ENCODE measurements at regions not wholly inside any gene's neighbourhood (a gene's known extent, or its start where the extent isn't known, plus 50 kb on each side); places are given as distances from the start of the nearest gene placed in this dataset.

DNA sequence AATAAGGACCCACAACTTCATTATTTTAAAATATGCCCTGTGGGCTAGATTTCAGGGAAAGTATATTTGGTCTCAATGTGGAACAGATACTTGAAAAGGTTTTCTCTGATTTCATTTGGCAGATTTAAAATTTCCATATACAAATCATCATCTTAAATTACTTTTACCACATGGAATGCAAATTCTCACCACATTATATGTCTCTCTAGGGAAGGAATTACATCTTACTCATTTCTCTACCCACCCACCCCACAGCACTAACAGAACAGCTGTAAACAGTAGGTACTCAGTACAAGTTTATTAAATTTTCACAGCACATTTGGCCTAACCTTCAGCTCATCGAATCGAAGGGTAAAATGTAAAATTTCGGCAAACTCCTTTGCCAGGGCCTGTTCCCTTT is 104.0 kb downstream of the CYRIA start:
- no peak overlapping the region for H2AFZ ChIP-seq (ENCODE audit: low read length)
- no peak overlapping the region for H2BK20ac ChIP-seq (ENCODE audit: low read depth, low read length, poor library complexity, severe bottlenecking)
- H3K9me3 Mint-ChIP-seq: no peaks in the 10 kb centered on the region
- no peak for DNase-seq
- no peak overlapping the region for H2BK5ac ChIP-seq (ENCODE audit: insufficient read length, low read length)
- no peaks in the 10 kb centered on the region for H3K79me1 ChIP-seq (ENCODE audit: insufficient read depth, low read depth, low read length, poor library complexity, severe bottlenecking)
- no peaks in the 10 kb centered on the region for H3K27me3 ChIP-seq (ENCODE audit: insufficient read depth, low read length)
- no peak overlapping the region for H4K5ac ChIP-seq (ENCODE audit: insufficient read length, low read depth, low read length)
- H3K79me2 ChIP-seq (ENCODE audit: insufficient read depth, low read length): no peaks in the 10 kb centered on the region
- H3K27ac Mint-ChIP-seq: no peak overlapping the region; a peak in 1 of 7 replicates
- no peak overlapping the region for H3T11ph ChIP-seq (ENCODE audit: low read length)
- H2BK120ac ChIP-seq (ENCODE audit: low read depth, low read length, poor library complexity, severe bottlenecking): no peak overlapping the region
- no peak overlapping the region for H2AK5ac ChIP-seq (ENCODE audit: insufficient read length, low read length)
- no peak for TF ChIP-seq CTCF (conservative IDR thresholded peaks at IDR 0.05)
- H3K14ac ChIP-seq (ENCODE audit: insufficient read depth, low read length): no peak overlapping the region
- H3K27ac ChIP-seq (ENCODE audit: insufficient read length, low read depth, low read length): no peak overlapping the region
- no peak overlapping the region for H3K23ac ChIP-seq (ENCODE audit: insufficient read length, low read depth, low read length)
- no peaks in the 10 kb centered on the region for H3K9me3 ChIP-seq (ENCODE audit: control insufficient read depth, low read depth, low read length)
- H3K56ac ChIP-seq (ENCODE audit: insufficient read length, low read depth, low read length): no peak overlapping the region
- no peak overlapping the region for H3K4me3 Mint-ChIP-seq
- no CpG with 5 or more reads among the region's 3 CpGs for WGBS (ENCODE audit: extremely low coverage, insufficient read length, low lambda C conversion rate)
- H4K20me1 ChIP-seq (ENCODE audit: control insufficient read depth, insufficient read depth, insufficient read length): no peaks in the 10 kb centered on the region
- no peaks in the 10 kb centered on the region; the same call in 1 of the 2 replicates for H3K4me1 ChIP-seq (ENCODE audit: insufficient read depth, low read length)
- H2BK12ac ChIP-seq (ENCODE audit: insufficient read length, low read depth, low read length): no peak overlapping the region
- no peak overlapping the region for H3K9ac ChIP-seq (ENCODE audit: extremely low read depth, insufficient read length, low read length)
- H3K23me2 ChIP-seq (ENCODE audit: insufficient read length, low read depth, low read length, poor library complexity, severe bottlenecking): no peaks in the 10 kb centered on the region
- no peak overlapping the region for H3K4ac ChIP-seq (ENCODE audit: low read depth, low read length)
- no peak overlapping the region for H4K91ac ChIP-seq (ENCODE audit: insufficient read length, low read depth, low read length)
- no peaks in the 10 kb centered on the region for H3K27me3 Mint-ChIP-seq (ENCODE audit: low read depth)
- no peak overlapping the region for H3K4me2 ChIP-seq (ENCODE audit: insufficient read depth, insufficient read length, low read length)
- H4K8ac ChIP-seq (replicated peaks; ENCODE audit: insufficient read length, low read depth, low read length): no peak overlapping the region
- peaks cover 0 to 3% of the 10 kb centered on the region in 2 experiments; a peak in 1 of 4 replicates for H3K4me1 Mint-ChIP-seq
- no peak overlapping the region for H3K18ac ChIP-seq (ENCODE audit: insufficient read length, low read depth, low read length)
- H3K36me3 Mint-ChIP-seq (ENCODE audit: insufficient read depth in 1 of 3, low read depth in 3 of 3): no peaks in the 10 kb centered on the region
- H2BK15ac ChIP-seq (ENCODE audit: low read depth, low read length): no peak overlapping the region

Measured in H9 (cell line).